WTC11 (cell line): ENCODE measurements at regions not wholly inside any gene's neighbourhood (a gene's known extent, or its start where the extent isn't known, plus 50 kb on each side); places are given as distances from the start of the nearest gene placed in this dataset.
A peak's percentile ranks its signal among the peaks of the same experiment; 100 is the strongest.

ENCODE experiments used
- ATAC-seq: fragments of 200-7000 bp; cut with Tn5 transposase; 2 replicates; pipeline ENCODE4 v1.10.0; 2021; ENCODE audit warnings: mild to moderate bottlenecking, moderate library complexity
- CTCF ChIA-PET: fragments of 300-600 bp; sonication (Branson Sonifier 250); formaldehyde crosslinking; loops from one replicate; lab custom pipeline; 2021; ENCODE audit warnings: antibody characterized with exemption; lab: Charles Lee
- POLR2A ChIA-PET: fragments of 350-600 bp; sonication (Branson Sonifier 250); formaldehyde crosslinking; loops from one replicate; lab custom pipeline; 2021; ENCODE audit warnings: antibody characterized with exemption; lab: Charles Lee
- DNase-seq: peaks from one replicate; pipeline ENCODE4 v3.0.0; 2021; ENCODE audit warnings: low spot score
- H3K27ac Mint-ChIP-seq: 2 replicates; pipeline ENCODE4 v1.8.0; 2021; ENCODE audit warnings: mixed read lengths
- H3K27me3 Mint-ChIP-seq: 2 replicates; pipeline ENCODE4 v1.8.0; 2021; ENCODE audit warnings: low read depth, mild to moderate bottlenecking, moderate library complexity, mixed read lengths
- H3K36me3 Mint-ChIP-seq: 2 replicates; pipeline ENCODE4 v1.8.0; 2021; ENCODE audit warnings: mixed read lengths
- H3K4me1 Mint-ChIP-seq: 2 replicates; pipeline ENCODE4 v1.8.0; 2022; ENCODE audit warnings: mixed read lengths
- H3K4me3 Mint-ChIP-seq: 2 replicates; pipeline ENCODE4 v1.8.0; 2021; ENCODE audit warnings: mild to moderate bottlenecking, moderate library complexity, mixed read lengths
- H3K9me3 Mint-ChIP-seq: 2 replicates; pipeline ENCODE4 v1.8.0; 2021; ENCODE audit warnings: mixed read lengths
- ATF2 ChIP-seq: sonication (generic); formaldehyde crosslinking; IDR thresholded peaks from 2 replicates; pipeline ENCODE4 v1.8.1; 2022; ENCODE audit warnings: low read depth, missing genetic modification reagents, borderline replicate concordance
- CBFB ChIP-seq: sonication (generic); formaldehyde crosslinking; IDR thresholded peaks from 2 replicates; pipeline ENCODE4 v1.8.1; 2022; ENCODE audit warnings: mild to moderate bottlenecking, low read depth, missing genetic modification reagents
- CREB1 ChIP-seq: sonication (generic); formaldehyde crosslinking; IDR thresholded peaks from 2 replicates; pipeline ENCODE4 v1.8.0; 2023; ENCODE audit warnings: mild to moderate bottlenecking, missing genetic modification reagents
- E2F4 ChIP-seq: sonication (generic); formaldehyde crosslinking; IDR thresholded peaks from 2 replicates; pipeline ENCODE4 v1.8.1; 2022; ENCODE audit warnings: low read depth, mild to moderate bottlenecking, moderate library complexity, missing genetic modification reagents, borderline replicate concordance
- ERG ChIP-seq: fragments of 250-450 bp; sonication (Bioruptor Pico); IDR thresholded peaks from 2 replicates; pipeline ENCODE4 v1.8.0; 2021; ENCODE audit warnings: mild to moderate bottlenecking
- ETV6 ChIP-seq: sonication (generic); formaldehyde crosslinking; IDR thresholded peaks from 2 replicates; pipeline ENCODE4 v1.8.1; 2022; ENCODE audit warnings: mild to moderate bottlenecking, missing genetic modification reagents
- FOXK1 ChIP-seq: sonication (generic); formaldehyde crosslinking; IDR thresholded peaks from 2 replicates; pipeline ENCODE4 v1.8.0; 2022; ENCODE audit warnings: mild to moderate bottlenecking, moderate library complexity, missing genetic modification reagents
- FOXP1 ChIP-seq: sonication (generic); formaldehyde crosslinking; IDR thresholded peaks from 2 replicates; pipeline ENCODE4 v1.8.0; 2022; ENCODE audit warnings: missing genetic modification reagents, mild to moderate bottlenecking, moderate library complexity, borderline replicate concordance
- FOXP4 ChIP-seq: sonication (generic); formaldehyde crosslinking; IDR thresholded peaks from 2 replicates; pipeline ENCODE4 v1.8.0; 2022; ENCODE audit warnings: mild to moderate bottlenecking, missing genetic modification reagents
- HMGA2 ChIP-seq: fragments of 250-450 bp; sonication (Bioruptor Pico); IDR thresholded peaks from 2 replicates; pipeline ENCODE4 v1.4.0; 2021; ENCODE audit warnings: mild to moderate bottlenecking, moderate library complexity
- IRF2 ChIP-seq: sonication (generic); formaldehyde crosslinking; IDR thresholded peaks from 2 replicates; pipeline ENCODE4 v1.8.0; 2022; ENCODE audit warnings: low read depth, missing genetic modification reagents, borderline replicate concordance
- JAZF1 ChIP-seq: fragments of 250-450 bp; sonication (Bioruptor Pico); IDR thresholded peaks from 2 replicates; pipeline ENCODE4 v1.9.0; 2021; ENCODE audit warnings: moderate library complexity, mild to moderate bottlenecking, inconsistent platforms
- JUN ChIP-seq: sonication (generic); formaldehyde crosslinking; IDR thresholded peaks from 2 replicates; pipeline ENCODE4 v1.8.0; 2023; ENCODE audit warnings: mild to moderate bottlenecking, missing genetic modification reagents
- NFE2L1 ChIP-seq: sonication (generic); formaldehyde crosslinking; IDR thresholded peaks from 2 replicates; pipeline ENCODE4 v1.8.1; 2023; ENCODE audit warnings: missing genetic modification reagents
- NFYB ChIP-seq: sonication (generic); formaldehyde crosslinking; conservative IDR thresholded peaks from 2 replicates; pipeline ENCODE4 v1.8.0; 2022; ENCODE audit warnings: low read depth, missing genetic modification reagents
- NR3C1 ChIP-seq: sonication (generic); formaldehyde crosslinking; conservative IDR thresholded peaks from 2 replicates; pipeline ENCODE4 v1.8.1; 2023; ENCODE audit warnings: low read depth, mild to moderate bottlenecking, missing genetic modification reagents
- SP1 ChIP-seq: sonication (generic); formaldehyde crosslinking; conservative IDR thresholded peaks from 2 replicates; pipeline ENCODE4 v1.8.1; 2022; ENCODE audit warnings: missing genetic modification reagents
- TEAD4 ChIP-seq: sonication (generic); formaldehyde crosslinking; IDR thresholded peaks from 2 replicates; pipeline ENCODE4 v1.8.0; 2022; ENCODE audit warnings: mild to moderate bottlenecking, missing genetic modification reagents
- USF2 ChIP-seq: sonication (generic); formaldehyde crosslinking; IDR thresholded peaks from 2 replicates; pipeline ENCODE4 v1.8.1; 2023; ENCODE audit warnings: mild to moderate bottlenecking, missing genetic modification reagents, moderate library complexity
- ZBTB21 ChIP-seq: sonication (generic); formaldehyde crosslinking; IDR thresholded peaks from 2 replicates; pipeline ENCODE4 v1.8.1; 2023; ENCODE audit warnings: mild to moderate bottlenecking, missing genetic modification reagents, borderline replicate concordance
- ZNF263 ChIP-seq: sonication (generic); formaldehyde crosslinking; IDR thresholded peaks from 2 replicates; pipeline ENCODE4 v1.8.1; 2022; ENCODE audit warnings: low read depth, mild to moderate bottlenecking, moderate library complexity, missing genetic modification reagents
- ZNF281 ChIP-seq: sonication (generic); formaldehyde crosslinking; IDR thresholded peaks from 2 replicates; pipeline ENCODE4 v1.8.0; 2023; ENCODE audit warnings: mild to moderate bottlenecking, missing genetic modification reagents
- ZNF317 ChIP-seq: sonication (generic); formaldehyde crosslinking; IDR thresholded peaks from 2 replicates; pipeline ENCODE4 v1.8.1; 2023; ENCODE audit warnings: low read depth, mild to moderate bottlenecking, moderate library complexity, missing genetic modification reagents, borderline replicate concordance
- TF ChIP-seq, protein P1 (sequence below): sonication (generic); formaldehyde crosslinking; IDR thresholded peaks from 2 replicates; pipeline ENCODE4 v1.8.1; 2022; ENCODE audit warnings: mild to moderate bottlenecking, missing genetic modification reagents, moderate library complexity, borderline replicate concordance

- Mint-ChIP-seq H3K27ac (0 out of 2 replicates have a peak overlapping the region, but pooled peaks have one; percentile 46), H3K36me3 (0 out of 2 replicates have a peak, but pooled peaks cover 3% of the 10 kb centered on the region), H3K9me3 (peaks cover 11% of the 10 kb centered on the region), H3K27me3 (no peaks in the 10 kb centered on the region), H3K4me1 (no peaks in the 10 kb centered on the region), H3K4me3 (no peak overlapping the region)
- TF ChIP-seq FOXP4 (CRISPR knock-in tag), result no peak
- no peak for TF ChIP-seq JUN (CRISPR knock-in tag)
- no peak for TF ChIP-seq FOXK1 (CRISPR knock-in tag)
- TF ChIP-seq NFYB, result no peak
- no peak for TF ChIP-seq CREB1 (CRISPR knock-in tag)
- no peak for TF ChIP-seq HMGA2
- TF ChIP-seq NR3C1 (CRISPR knock-in tag), result no peak
- no peak for TF ChIP-seq E2F4
- no peak for TF ChIP-seq ZNF317 (CRISPR knock-in tag)
- TF ChIP-seq ZBTB21 (CRISPR knock-in tag), result no peak
- TF ChIP-seq SP1 (CRISPR knock-in tag), result no peak
- TF ChIP-seq FOXP1 (CRISPR knock-in tag), result no peak
- no peak for TF ChIP-seq JAZF1 (CRISPR knock-in tag)
- ChIA-PET POLR2A (no interaction called here), CTCF (no interaction called here)
- DNase-seq, result no peak
- ATAC-seq, result no peak
These were observed 892.3 kb upstream of the NDST4 start for GRCh38 chr4:116005806-116006088.

DNA sequence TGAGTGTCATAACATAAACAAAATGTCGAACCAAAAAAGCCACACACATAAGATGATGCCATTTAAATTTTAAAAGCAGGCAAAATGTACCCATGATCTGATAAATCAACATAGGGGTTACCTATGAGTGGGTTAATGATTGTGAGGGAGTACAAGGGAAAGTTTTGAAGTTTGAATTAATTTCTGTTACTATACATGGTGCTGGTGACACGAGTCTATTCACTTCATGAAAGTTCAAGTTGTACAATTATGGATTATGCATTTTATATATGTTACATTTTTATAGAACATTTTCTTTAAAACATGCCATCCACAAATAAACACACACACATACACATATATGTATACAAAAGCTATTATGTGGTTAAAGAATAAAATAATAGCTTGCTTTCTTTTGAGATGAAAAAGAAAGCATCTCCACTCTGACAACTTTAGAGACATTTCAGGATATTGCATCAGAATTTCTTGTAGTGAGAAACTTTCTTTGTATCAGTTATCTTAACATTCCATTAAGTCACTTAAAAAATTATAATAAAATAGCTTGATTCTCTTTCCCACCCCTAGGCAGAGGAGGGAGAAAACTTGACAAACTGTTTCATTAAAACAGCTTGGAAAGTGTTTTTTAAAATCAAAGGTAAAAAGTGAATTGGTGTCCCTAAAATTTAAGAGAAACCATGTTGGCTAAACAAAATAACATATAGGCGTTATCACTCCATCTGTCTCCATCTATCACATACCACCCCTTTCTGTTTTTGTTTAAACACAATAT lies 891.8 kb upstream of the NDST4 start:
- H3K27me3 Mint-ChIP-seq, result no peaks in the 10 kb centered on the region
- CTCF ChIA-PET, result no interaction called here
- no peaks in the 10 kb centered on the region for H3K4me1 Mint-ChIP-seq
- H3K9me3 Mint-ChIP-seq, result peaks cover 13% of the 10 kb centered on the region
- ATAC-seq (no peak), DNase-seq (no peak)
- POLR2A ChIA-PET, result no interaction called here
- 0 out of 2 replicates have a peak overlapping the region, but pooled peaks have one; percentile 46 for H3K27ac Mint-ChIP-seq
- 0 out of 2 replicates have a peak, but pooled peaks cover 3% of the 10 kb centered on the region for H3K36me3 Mint-ChIP-seq
- H3K4me3 Mint-ChIP-seq, result no peak overlapping the region
- TF ChIP-seq NFYB (no peak), CBFB (CRISPR knock-in tag) (no peak), ZNF263 (CRISPR knock-in tag) (no peak), IRF2 (CRISPR knock-in tag) (no peak), ERG (CRISPR knock-in tag) (no peak), ETV6 (CRISPR knock-in tag) (no peak), ATF2 (CRISPR knock-in tag) (no peak), USF2 (CRISPR knock-in tag) (no peak), TEAD4 (CRISPR knock-in tag) (no peak), ZNF281 (no peak), NFE2L1 (no peak)
- TF ChIP-seq, protein P1, sequence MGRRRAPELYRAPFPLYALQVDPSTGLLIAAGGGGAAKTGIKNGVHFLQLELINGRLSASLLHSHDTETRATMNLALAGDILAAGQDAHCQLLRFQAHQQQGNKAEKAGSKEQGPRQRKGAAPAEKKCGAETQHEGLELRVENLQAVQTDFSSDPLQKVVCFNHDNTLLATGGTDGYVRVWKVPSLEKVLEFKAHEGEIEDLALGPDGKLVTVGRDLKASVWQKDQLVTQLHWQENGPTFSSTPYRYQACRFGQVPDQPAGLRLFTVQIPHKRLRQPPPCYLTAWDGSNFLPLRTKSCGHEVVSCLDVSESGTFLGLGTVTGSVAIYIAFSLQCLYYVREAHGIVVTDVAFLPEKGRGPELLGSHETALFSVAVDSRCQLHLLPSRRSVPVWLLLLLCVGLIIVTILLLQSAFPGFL (CRISPR knock-in tag), result no peak
